GM18909 (cell line): ENCODE measurements at regions not wholly inside any gene's neighbourhood (a gene's known extent, or its start where the extent isn't known, plus 50 kb on each side); places are given as distances from the start of the nearest gene placed in this dataset.

Source experiments
- ATAC-seq: cut with Tn5 transposase; IDR thresholded peaks from one replicate; pipeline ENCODE4 v1.9.1; 2021; ENCODE audit warnings: mild to moderate bottlenecking; ENCODE audit not compliant: unreplicated experiment, poor library complexity

GRCh38 chr2:120595739-120596138, 139.9 kb upstream of the GLI2 start:
- no peak for ATAC-seq

- no peak for ATAC-seq
These were observed 139.4 kb upstream of the GLI2 start for GRCh38 chr2:120596191-120596811.

GRCh38 chr2:120596990-120597594, 138.6 kb upstream of the GLI2 start:
- ATAC-seq: no peak

- no peak for ATAC-seq
These were observed 138.0 kb upstream of the GLI2 start for GRCh38 chr2:120597595-120598193.

GRCh38 chr2:120598416-120598815, 137.3 kb upstream of the GLI2 start:
- ATAC-seq: no peak

- ATAC-seq: no peak
These were observed 136.6 kb upstream of the GLI2 start for GRCh38 chr2:120599072-120599471.

GRCh38 chr2:120599656-120600055, 136.0 kb upstream of the GLI2 start:
- no peak for ATAC-seq

- no peak for ATAC-seq
These were observed 135.3 kb upstream of the GLI2 start for GRCh38 chr2:120600335-120600734.

- ATAC-seq: no peak
These were observed 134.9 kb upstream of the GLI2 start for GRCh38 chr2:120600786-120601185.

- ATAC-seq: no peak
These were observed 134.1 kb upstream of the GLI2 start for GRCh38 chr2:120601566-120601965.

- ATAC-seq: no peak
These were observed 133.4 kb upstream of the GLI2 start for GRCh38 chr2:120602251-120602650.

- no peak for ATAC-seq
These were observed 130.9 kb upstream of the GLI2 start for GRCh38 chr2:120604767-120605166.

- no peak for ATAC-seq
These were observed 130.3 kb upstream of the GLI2 start for GRCh38 chr2:120605231-120605935.

- no peak for ATAC-seq
These were observed 129.4 kb upstream of the GLI2 start for GRCh38 chr2:120606280-120606679.

GRCh38 chr2:120606931-120607330, 128.7 kb upstream of the GLI2 start:
- ATAC-seq: no peak

- no peak for ATAC-seq
These were observed 128.2 kb upstream of the GLI2 start for GRCh38 chr2:120607506-120607905.

- ATAC-seq: no peak
These were observed 127.7 kb upstream of the GLI2 start for GRCh38 chr2:120607996-120608395.

- no peak for ATAC-seq
These were observed 125.8 kb upstream of the GLI2 start for GRCh38 chr2:120609826-120610395.

GRCh38 chr2:120611016-120611415, 124.7 kb upstream of the GLI2 start:
- ATAC-seq: no peak

GRCh38 chr2:120611961-120612360, 123.7 kb upstream of the GLI2 start:
- no peak for ATAC-seq

- no peak for ATAC-seq
These were observed 123.2 kb upstream of the GLI2 start for GRCh38 chr2:120612471-120612870.
